Activated CD8-positive, alpha-beta memory T cell treated with anti-CD3 and anti-CD28 coated beads, Interleukin-2, amount 50 U/mL, for 4 hours (primary cell): ENCODE measurements at regions not wholly inside any gene's neighbourhood (a gene's known extent, or its start where the extent isn't known, plus 50 kb on each side); places are given as distances from the start of the nearest gene placed in this dataset.
"Not testable (repeated sequence)": the region's sequence is repeated elsewhere in the genome, so short reads cannot be mapped to it uniquely, and the experiment has no call there.

Experiments used
- DNase-seq: peaks from one replicate; pipeline ENCODE4 v3.0.0-alpha.2; 2020

DNA sequence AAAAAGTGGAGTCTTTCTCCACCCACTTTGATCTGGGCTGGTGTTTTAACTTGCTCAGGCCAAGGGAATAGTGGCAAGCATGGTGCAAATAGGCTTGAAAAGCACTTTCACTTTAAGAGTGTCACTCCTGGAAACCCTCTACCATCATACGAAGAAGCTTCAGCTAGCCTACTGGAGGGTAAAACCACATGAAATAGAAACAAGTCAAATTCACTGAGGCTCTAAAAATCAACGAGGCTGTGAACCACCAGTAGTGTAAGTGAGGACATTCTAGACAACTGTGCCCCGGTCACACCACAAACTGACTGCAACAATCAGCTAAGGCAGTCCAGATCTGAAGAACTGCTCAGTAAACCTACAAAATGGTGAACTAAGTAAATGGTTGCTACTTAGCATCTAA lies 2366.3 kb upstream of the C9orf72 start:
- no peak for DNase-seq

DNA sequence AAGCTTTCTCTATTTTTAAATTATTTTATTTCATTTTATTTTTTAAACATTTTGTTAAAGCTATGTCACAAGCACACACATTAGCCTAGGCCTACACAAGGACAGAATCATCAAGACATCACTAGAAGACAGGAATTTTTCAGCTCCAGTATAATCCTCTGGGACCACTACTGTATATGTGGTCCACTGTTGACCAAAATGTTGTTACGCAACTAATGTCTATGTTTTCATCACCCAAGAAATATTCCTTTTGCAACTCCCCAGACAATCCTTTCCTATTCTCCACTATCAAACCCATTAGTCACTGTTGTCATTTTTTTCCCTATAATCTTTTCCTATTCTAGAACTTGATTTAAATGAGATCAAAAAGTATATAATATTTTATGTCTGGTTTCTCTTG lies 2371.7 kb upstream of the C9orf72 start:
- DNase-seq, result no peak

DNA sequence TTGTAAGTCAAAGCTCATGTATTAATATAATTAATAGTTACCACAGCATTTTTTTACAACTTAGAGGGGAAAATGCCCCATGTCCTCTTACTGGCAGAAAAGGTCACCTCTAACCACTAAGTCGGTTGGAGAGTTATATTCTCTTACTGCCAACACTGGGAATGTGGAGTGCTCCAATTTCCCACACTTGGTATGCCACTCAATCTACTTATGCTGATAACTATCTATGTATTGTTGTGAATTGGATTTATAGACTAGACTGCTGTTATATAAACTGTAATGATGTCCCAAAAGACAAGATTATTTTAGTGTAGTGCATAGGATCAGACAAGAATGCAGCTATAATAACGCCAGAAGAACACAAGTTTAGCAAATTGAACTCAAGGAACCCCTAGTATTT lies 2385.2 kb upstream of the C9orf72 start:
- DNase-seq, result no peak

DNA sequence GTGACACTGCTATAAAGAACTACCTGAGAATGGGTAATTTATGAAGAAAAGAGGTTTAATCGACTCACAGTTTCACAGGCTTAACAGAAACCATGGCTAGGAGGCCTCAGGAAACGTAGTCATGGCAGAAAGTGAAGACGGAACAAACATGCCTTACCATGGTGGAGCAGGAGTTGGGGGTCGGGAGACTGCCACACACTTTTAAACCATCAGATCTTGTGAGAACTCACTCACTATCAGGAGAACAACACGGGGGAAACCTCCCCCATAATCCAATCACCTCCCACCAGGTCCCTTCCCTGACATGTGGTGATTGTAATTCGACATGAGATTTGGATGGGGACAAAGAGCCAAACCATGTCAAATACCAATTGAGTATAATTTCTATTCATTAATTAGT lies 2392.6 kb upstream of the C9orf72 start:
- no peak for DNase-seq

DNA sequence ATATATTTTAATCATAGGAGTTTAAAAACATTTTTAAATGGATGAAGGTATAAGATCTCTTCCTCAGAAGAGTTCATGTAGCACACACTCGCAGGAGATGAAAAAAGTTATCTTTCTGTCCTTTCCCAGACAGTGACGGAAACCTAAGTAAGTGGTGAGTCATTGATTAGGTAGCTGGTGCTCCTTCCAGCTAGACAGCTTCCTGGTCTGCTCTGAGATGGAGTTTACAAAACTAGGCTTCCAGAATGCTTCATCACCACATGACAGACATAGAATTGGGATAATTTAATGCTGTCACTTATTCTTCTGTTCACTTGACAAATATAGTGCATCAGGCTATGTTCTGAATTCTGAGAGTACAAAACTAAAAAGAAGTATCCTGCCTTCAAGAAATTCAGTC lies 2393.0 kb upstream of the C9orf72 start:
- DNase-seq, result no peak

DNA sequence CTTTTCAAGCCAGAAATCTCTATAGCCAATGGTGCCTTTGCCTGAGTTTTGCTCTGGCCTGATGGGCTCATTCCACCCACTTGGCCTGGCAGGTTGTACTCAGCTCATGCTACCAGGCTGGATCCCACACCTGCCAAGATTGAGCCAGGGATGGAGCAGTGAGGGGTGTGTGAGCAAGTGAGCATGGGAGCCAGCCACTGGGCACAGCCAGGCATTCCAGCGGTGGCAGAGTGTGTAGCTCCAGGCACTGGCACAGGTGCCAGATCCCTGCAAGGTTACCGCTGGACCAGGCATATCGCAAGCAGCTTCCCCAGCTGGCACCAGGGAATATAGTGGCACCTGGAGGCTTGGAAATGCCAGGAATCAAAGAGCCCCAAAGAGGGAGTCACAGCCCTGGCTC lies 2395.6 kb upstream of the C9orf72 start:
- no peak for DNase-seq

DNA sequence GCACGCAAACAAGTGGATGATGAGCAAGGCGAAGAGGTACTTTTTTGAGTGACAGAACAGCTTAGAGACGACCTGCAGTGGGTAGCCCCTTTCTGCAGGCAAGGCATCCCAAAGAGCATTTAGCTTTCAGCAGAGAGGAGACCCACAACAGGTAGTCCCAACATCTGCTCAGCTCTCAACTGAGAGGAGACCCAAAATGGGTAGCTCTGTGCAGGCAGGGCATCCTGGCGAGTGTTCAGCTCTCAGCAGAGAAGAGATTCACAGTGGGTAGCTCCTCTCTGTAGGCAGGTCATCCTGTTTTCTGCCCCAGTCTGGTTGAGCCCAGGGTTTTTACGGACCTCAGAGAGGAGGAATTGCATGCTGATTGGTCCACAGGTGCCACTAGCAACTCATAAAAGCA lies 2396.1 kb upstream of the C9orf72 start:
- DNase-seq, result no peak

DNA sequence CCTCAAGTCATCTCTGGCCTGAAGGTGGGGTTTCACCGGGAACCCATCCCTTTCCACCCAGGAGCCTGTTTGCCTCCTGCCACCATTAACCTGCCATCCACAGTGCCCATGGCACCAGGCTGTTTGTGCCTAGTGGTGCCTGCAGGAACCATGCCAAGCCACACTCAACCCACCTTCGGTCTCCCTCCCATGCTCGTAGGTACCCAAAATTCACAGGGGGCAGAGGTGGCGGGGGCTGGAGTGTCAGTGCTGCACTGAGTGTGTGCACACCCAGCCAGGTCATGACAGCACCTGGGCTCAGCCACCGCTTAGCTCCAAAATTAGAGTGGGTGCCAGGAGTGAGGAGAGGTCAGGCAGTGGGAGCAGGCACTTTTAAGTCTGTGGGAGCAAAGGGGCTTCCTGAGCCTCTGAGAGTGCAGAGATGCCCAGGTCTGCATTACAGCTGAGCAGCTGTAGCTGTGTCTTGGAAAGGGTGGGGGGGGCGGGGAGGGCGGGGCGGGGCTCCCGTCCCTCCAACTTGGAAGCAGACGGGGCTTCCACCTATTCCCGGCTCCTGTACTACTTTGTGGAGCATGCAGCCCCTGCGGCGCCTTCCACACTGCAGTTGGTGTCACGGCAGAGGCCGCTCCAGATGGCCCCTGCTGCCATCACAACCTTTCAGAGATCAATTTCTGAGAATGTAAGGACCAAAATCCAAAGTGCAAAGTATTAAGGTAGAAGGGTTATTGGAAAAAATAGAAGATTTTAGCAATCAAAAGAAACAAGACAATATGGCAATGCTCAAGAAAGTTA lies 2396.8 kb upstream of the C9orf72 start:
- no peak for DNase-seq

DNA sequence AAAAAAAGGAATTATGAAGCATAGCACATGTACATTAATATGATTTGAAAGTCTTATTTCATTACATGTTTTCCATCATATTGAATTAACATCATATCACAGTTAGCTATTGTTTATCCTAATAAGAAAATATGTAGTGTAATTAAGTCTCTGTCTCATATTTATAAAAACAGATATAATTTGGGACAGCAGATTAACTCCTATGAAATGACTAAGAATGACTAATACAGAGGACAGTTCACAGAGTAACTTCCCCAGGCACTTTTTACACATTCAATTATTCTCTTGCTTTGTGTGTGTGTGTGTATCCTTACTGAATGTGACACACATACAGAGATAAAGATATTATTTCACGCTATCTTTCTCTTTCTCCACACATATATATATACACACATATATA lies 2400.9 kb upstream of the C9orf72 start:
- DNase-seq, result no peak

DNA sequence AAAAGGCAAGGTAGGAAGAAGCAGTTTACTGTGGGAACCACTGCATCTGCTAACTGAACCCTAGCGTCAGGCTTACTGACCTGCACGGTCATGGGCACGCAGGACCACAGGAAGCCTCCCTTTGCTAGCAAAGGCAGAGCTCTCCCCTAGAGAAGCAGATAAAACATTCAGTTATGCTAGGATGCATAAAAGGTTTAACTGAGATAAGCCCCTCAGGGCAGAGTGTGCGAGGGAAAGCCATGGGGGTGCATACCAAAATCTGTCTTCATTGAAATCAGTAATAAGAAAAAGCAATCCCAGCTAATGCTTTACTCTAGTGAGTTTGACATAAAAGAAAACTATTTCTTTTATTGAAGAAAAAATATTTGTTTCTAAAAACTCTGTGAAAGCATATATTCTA lies 2403.7 kb upstream of the C9orf72 start:
- no peak for DNase-seq

DNA sequence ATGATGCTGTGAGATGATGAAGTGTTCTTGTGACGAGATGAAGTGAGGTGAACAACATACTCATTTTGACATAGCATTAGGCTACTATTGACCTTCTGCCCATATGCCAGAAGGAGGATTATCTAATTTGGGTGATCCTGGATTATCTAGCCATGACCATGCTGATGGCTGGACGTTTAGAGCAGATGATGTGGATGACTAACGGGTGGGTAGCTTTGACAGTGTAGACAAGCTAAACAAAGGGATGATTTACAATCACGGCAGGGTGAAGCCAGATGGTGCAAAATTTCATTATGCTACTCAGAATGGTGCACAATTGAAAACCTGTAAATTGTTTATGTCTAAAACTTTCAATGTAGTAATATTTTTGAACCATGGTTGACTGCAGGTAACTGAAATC lies 2403.4 kb upstream of the ACO1 start:
- DNase-seq, result no peak

DNA sequence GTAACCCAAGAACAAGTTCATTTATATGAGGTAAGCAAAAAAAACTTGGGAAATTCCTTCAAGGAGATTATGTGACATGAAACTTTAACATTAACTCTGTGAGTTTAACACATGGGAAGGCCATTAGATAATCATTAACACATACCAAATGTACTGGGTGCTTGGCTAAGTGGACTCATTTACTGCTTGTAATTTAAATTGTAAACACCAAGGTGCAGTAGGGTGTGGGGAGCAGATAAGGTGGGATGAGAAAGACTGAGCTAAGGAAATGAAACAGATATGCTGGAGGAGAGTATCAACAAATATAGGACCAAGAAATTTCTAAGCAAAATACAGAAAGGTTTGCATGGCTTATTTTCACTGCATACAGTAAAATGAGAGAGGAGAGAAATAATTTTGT lies 2384.8 kb upstream of the ACO1 start:
- no peak for DNase-seq

DNA sequence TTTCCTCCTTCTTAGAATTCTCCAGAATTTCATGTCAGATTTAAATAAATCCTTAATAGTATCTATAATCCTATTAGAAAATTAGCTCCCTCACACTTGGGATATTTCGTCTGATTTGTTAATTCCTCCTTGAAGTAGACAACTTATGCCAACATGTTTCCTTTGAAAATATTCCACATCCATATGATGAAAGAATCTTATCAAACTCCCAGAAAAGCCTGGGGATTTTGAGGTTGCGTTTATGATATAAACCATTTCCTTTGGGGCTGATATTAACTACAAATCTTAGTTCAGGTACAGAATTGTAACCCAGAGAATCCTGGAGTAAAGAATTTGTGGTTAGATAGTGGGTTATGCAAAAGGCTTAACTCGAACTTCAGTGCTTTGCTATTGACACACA lies 2373.8 kb upstream of the ACO1 start:
- no peak for DNase-seq

DNA sequence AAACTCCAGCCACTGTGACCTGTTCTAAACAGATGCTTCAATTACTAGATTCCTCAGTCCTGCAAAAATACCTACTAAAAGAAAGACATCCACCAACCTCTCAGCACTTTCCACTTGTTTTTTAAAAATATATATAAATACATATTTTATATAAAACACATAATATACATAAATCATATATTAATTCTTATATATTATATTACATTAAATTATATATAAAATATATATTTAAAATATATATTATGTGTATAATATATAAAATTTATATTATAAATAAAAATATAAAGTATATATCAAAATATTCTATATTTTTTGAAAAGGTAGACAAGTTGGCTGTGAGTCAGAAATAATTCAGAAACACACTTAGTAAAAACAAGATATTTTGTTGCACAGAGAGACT lies 2371.8 kb upstream of the ACO1 start:
- DNase-seq, result no peak

DNA sequence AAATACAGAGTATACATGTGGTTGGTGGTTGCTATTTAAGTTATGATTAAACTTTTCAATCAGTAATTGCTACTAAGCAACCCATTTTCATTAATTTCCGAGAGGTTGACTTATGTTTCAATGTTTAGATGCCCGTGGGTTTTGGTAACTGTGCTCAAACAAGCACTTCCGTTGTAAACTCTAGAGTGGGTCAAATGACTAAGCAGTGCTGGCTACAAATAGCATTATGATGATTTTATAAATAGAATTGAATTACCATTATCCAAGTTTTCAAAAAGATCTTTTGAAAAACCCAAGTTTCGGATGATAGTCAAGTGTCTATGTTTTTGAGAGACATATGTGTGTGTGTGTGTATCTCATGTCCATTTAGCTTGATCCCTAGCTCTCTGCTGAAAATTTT lies 2369.4 kb upstream of the ACO1 start:
- DNase-seq, result no peak

DNA sequence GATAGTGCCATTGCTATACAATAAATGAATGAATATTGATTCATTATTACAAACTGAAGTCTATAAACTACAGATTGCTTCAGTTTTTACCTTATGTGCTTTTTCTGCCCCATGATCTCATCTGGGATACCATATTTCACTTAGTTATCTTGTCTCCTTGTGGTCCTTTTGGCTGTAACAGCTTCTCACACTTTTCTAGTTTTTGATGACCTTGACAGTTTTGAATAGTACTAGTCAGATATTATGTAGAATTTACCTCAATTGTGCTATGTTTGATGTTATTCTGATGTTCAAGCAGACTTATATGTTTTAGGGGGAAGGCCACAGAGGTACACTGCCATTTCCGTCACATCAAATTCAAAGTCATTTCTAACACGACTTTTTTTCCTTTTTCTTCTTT lies 2364.3 kb upstream of the ACO1 start:
- no peak for DNase-seq

DNA sequence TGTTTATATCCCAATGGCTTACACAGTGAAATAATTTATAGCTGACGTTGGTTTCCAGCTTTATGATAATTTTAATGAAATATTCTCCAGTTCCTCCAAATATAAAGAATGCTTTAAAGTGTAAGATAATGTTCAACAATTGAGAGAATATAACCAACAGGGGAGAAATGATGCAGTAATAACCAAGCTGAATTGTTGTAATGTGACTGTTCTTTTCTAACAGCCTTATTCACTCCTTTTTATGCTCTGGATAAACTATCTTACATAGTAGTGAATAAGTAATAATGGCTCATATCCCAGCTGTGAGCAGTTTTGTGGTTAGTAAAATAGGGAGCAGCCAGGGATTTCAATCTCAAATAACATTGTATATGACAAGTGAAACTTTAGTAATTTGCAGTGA lies 2348.7 kb upstream of the ACO1 start:
- DNase-seq, result no peak

DNA sequence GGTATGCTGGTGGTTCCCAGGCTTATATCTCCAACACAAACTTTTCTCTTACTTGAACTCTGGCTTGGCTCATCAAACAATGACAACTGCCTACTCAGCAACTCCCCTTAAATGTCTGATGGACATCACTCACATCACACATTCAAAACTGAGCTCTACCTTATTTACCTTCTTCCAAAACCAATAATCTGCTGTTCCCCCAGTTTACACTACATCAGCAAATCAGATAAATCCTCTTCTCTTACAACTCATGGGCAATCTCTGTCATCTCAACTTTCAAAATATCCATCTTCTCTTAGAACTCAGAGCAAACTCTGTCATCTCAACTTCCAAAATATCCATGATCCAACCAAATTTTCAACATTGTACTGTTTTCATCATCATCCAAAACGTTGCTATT lies 2347.9 kb upstream of the ACO1 start:
- no peak for DNase-seq

DNA sequence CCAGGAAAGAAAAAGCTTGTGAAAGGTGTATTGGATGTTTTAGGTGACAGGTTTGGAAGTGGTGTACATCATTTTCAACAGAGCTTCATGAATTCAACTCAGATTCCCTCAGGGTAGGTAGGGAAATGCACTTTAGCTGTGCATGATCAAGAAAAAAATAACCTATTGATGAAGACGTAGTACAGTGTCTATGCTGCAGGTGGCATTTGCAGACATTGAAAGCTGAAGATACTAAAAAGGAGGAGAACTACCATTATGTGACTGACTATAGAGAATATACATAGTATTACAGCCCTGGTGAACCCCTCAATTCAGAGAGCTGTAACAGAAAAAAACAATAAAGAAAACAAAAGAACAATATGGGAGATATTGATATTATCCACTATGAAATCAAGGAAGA lies 2344.7 kb upstream of the ACO1 start:
- no peak for DNase-seq

DNA sequence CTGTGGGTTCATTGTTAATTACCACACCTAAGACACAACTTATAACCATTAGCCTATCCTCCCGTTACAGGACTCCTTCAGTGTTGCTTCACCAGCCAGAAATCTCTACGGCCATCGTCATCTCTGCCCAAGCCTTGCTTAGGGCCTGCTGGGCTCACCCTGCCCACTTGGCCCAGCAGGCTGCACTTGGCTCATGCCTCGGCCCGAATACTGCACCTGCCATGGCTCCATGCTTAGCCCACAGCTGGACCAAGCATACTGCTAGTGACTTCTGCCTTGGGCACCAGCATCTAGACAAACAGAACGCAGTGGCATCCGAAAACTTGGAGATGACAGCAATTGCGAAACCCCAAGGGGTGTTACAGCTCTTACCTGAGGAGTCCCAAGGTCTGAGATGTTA lies 2336.0 kb upstream of the ACO1 start:
- no peak for DNase-seq

DNA sequence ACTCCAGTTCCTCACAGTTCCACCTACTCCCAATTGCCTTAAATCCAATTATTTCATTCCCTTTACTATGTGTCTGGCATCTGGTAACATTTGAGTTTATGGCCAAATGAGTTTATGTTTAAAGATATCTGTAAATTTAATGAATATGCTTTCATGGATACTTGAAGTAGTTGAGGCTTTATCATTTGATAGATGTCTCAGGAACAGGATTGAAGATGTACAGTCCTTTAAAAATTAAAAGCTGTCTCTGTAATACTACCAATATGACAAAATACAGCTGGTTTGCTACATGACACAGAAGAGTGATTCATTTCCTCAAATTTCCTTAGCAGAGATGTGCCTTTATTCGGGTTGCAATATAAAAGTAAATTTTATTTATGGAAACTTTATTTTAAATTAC lies 2326.0 kb upstream of the ACO1 start:
- no peak for DNase-seq

DNA sequence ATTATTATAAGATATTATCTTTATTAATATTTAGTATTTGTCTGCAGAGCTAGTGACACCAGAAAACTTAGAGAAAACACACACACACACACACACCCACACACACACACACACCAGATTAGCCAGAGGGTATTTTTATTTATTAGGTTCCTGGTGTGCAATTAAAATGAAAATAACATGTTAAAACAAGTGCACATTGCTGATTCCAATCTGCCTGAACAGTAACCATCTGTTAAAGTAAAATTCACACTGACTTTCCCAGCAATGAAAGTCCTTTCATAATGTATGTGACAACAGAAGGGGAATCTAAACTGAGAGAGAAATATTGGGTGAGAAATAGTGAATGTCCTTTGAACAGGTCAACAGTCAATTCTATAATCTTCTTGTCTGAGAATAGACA lies 2323.5 kb upstream of the ACO1 start:
- no peak for DNase-seq

DNA sequence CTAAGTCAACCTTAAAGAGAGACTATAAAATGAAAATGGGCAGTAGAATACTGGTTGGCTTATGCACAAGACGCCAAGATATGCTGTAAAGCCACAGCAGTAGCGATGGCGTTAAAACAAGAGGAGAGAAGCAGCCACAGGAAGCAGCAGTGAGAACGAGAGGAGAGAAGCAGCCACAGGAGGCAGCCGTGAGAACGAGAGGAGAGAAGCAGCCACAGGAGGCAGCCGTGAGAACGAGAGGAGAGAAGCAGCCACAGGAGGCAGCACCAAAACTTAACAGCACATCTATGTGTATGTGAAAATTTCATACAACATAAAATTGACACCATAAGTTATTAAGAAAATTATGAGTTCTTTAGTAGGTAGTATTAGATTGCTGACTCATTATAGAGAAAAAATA lies 2318.6 kb upstream of the ACO1 start:
- no peak for DNase-seq

DNA sequence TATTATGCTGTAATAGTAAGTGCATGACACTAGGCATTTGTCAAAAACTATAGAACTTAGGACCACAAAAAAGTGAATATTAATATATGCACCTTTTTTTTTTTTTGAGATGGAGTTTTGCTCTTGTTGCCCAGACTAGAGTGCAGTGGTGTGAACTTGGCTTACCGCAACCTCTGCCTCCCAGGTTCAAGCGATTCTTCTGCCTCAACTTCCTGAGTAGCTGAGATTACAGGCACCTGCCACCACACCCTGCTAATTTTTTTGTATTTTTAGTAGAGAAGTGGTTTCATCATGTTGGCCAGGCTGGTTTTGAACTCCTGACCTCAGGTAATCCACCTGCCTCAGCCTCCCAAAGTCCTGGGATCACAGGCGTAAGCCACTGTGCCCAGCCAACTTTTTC lies 2315.2 kb upstream of the ACO1 start:
- DNase-seq, result not testable (repeated sequence)

DNA sequence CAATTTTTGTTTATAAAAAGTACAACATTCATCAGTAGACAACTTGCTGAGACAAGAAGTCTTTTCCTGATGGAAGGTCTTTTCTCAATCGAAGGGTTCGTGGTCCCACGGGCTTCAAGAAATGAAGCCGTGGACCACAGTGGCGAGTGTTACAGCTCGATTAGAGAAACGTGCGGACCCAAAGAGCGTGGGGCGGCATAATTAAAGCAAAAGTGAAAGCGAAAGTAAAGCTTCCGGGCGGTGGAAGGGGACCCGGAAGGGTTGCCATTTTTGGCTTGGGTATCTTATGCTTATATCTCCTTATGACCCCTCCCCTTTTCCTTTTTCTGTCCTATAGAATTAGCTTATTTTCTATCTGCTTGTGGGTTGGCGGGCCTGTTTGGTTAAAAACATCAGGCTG lies 2309.4 kb upstream of the ACO1 start:
- DNase-seq, result no peak
